Uterus (tissue), 2 donors: ENCODE measurements at regions not wholly inside any gene's neighbourhood (a gene's known extent, or its start where the extent isn't known, plus 50 kb on each side); places are given as distances from the start of the nearest gene placed in this dataset.

Experiments used
- POLR2A ChIP-seq, 2 donors: fragments of 450-650 bp; IDR thresholded peaks; one replicate each; pipeline ENCODE4 v1.6.1; 2016; ENCODE audit warnings: antibody characterized with exemption in 2 of 2, mild to moderate bottlenecking in 1 of 2, moderate library complexity in 1 of 2
- TF ChIP-seq, protein P1 (sequence below), 4 experiments: fragments of 200-600 bp in 2 of 4; fragments of 450-650 bp in 2 of 4; sonication (generic) in 2 of 4; IDR thresholded peaks; one replicate each; pipeline ENCODE4 v1.5.1; 2016 to 2019; ENCODE audit warnings: antibody characterized with exemption in 4 of 4, mild to moderate bottlenecking in 2 of 4, moderate library complexity in 1 of 4

GRCh38 chr7:35463751-35464150, 209.9 kb upstream of the TBX20 start:
- TF ChIP-seq, protein P1, sequence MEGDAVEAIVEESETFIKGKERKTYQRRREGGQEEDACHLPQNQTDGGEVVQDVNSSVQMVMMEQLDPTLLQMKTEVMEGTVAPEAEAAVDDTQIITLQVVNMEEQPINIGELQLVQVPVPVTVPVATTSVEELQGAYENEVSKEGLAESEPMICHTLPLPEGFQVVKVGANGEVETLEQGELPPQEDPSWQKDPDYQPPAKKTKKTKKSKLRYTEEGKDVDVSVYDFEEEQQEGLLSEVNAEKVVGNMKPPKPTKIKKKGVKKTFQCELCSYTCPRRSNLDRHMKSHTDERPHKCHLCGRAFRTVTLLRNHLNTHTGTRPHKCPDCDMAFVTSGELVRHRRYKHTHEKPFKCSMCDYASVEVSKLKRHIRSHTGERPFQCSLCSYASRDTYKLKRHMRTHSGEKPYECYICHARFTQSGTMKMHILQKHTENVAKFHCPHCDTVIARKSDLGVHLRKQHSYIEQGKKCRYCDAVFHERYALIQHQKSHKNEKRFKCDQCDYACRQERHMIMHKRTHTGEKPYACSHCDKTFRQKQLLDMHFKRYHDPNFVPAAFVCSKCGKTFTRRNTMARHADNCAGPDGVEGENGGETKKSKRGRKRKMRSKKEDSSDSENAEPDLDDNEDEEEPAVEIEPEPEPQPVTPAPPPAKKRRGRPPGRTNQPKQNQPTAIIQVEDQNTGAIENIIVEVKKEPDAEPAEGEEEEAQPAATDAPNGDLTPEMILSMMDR (IDR thresholded peaks at IDR 0.05) = no peak
- no peak for TF ChIP-seq POLR2A (IDR thresholded peaks at IDR 0.05)
